Adrenal gland (tissue), 9 donors: ENCODE measurements at regions not wholly inside any gene's neighbourhood (a gene's known extent, or its start where the extent isn't known, plus 50 kb on each side); places are given as distances from the start of the nearest gene placed in this dataset.

Source experiments
- DNase-seq, 7 donors: peaks; one replicate each; pipeline ENCODE4 v3.0.0-alpha.2; 2019 to 2020
- H3K27ac ChIP-seq, 5 donors: fragments of 200-600 bp; sonication (generic) in 4 of 5; 1 replicate in 3 of 5; 2 replicates in 2 of 5; pipeline versions ENCODE4 v1.5.1 to v1.8.0; 2016 to 2020; ENCODE audit warnings: mild to moderate bottlenecking in 1 of 5
- H3K27me3 ChIP-seq: fragments of 200-600 bp; 2 replicates; pipeline ENCODE4 v1.8.0; 2021
- H3K36me3 ChIP-seq, 2 donors: fragments of 200-600 bp; replicated peaks in 1 of 2; 1 replicate in 1 of 2; 2 replicates in 1 of 2; pipeline versions ENCODE4 v1.5.1 to v1.8.0; 2018 to 2022
- H3K4me1 ChIP-seq, 2 donors: fragments of 200-600 bp; replicated peaks in 1 of 2; 1 replicate in 1 of 2; 2 replicates in 1 of 2; pipeline versions ENCODE4 v1.5.1 to v1.8.0; 2018 to 2021
- H3K4me3 ChIP-seq, 4 donors: fragments of 200-600 bp; sonication (generic) in 3 of 4; one replicate each; pipeline ENCODE4 v1.5.1; 2016 to 2018
- H3K9me3 ChIP-seq, 3 donors: fragments of 200-600 bp; sonication (generic) in 1 of 3; replicated peaks in 1 of 3; 1 replicate in 2 of 3; 2 replicates in 1 of 3; pipeline versions ENCODE4 v1.5.1 to v1.8.0; 2016 to 2021
- POLR2A ChIP-seq, 2 donors: fragments of 450-650 bp; IDR thresholded peaks; one replicate each; pipeline ENCODE4 v1.6.1; 2017; ENCODE audit warnings: antibody characterized with exemption in 2 of 2, mild to moderate bottlenecking in 2 of 2, moderate library complexity in 1 of 2
- WGBS, 4 donors: extraction: QIAGEN DNeasy Blood & Tissue Kit in 2 of 4; methylation state at CpG; one replicate each; pipeline versions ENCODE4 v1.1.5 to v1.1.7; 2013 to 2017; 5-methylcytosine and 5-hydroxymethylcytosine counted together
- intact Hi-C, 2 donors: fragments of 100-400 bp; cut with DNase I; formaldehyde crosslinking; loops; one replicate each; pipeline versions ENCODE4 v1.14.1 to v1.15.0; 2022 to 2023
- TF ChIP-seq, protein P1 (sequence below), 6 experiments: fragments of 450-650 bp in 4 of 6; fragments of 200-600 bp in 2 of 6; sonication (generic) in 1 of 6; IDR thresholded peaks; 1 replicate in 5 of 6; 2 replicates in 1 of 6; pipeline versions ENCODE4 v1.5.1 to v1.8.0; 2016 to 2021; ENCODE audit warnings: antibody characterized with exemption in 6 of 6, mild to moderate bottlenecking in 2 of 6, moderate library complexity in 1 of 6
- donor health status: healthy with polysubstance abuse.
- donor health status: Bipolar disorder and iron deficiency.
- donor health status: DM: yes; HTN: yes; CAD: no.
- donor health status: DM: no; HTN: no; CAD: no.
- donor health status: DM: no; HTN: no; CAD: no.

DNA sequence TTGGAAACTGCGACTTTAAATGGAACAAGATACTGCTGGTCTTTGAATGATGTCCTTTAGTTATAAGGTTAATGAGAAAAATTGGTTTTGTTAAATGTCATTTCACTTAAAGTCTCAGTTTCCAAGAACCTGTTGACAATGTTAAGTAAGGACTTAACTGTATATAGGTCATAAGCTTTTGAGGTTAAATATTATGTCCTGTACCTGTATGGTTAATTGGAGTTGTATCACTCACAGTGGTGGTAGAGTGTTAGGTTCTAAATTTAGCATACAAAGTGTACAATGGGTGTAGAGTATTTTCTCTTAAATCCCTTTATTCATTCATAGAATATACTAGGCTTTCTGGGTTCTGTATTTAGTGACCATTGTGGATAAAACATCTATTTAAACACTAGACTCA is 110.2 kb downstream of the HAUS1 start:
- Histone ChIP-seq H3K4me3 (no peak overlapping the region), H3K27me3 (no peaks in the 10 kb centered on the region), H3K27ac (no peak overlapping the region), H3K36me3 (peaks cover 0 to 3% of the 10 kb centered on the region in 2 donors), H3K9me3 (no peaks in the 10 kb centered on the region), H3K4me1 (no peaks in the 10 kb centered on the region)
- WGBS, 4 donors: 96 to 100% (median 98%) methylated on average over 1 of the region's 1 CpG
- TF ChIP-seq, protein P1, sequence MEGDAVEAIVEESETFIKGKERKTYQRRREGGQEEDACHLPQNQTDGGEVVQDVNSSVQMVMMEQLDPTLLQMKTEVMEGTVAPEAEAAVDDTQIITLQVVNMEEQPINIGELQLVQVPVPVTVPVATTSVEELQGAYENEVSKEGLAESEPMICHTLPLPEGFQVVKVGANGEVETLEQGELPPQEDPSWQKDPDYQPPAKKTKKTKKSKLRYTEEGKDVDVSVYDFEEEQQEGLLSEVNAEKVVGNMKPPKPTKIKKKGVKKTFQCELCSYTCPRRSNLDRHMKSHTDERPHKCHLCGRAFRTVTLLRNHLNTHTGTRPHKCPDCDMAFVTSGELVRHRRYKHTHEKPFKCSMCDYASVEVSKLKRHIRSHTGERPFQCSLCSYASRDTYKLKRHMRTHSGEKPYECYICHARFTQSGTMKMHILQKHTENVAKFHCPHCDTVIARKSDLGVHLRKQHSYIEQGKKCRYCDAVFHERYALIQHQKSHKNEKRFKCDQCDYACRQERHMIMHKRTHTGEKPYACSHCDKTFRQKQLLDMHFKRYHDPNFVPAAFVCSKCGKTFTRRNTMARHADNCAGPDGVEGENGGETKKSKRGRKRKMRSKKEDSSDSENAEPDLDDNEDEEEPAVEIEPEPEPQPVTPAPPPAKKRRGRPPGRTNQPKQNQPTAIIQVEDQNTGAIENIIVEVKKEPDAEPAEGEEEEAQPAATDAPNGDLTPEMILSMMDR (IDR thresholded peaks at IDR 0.05): no peak
- no peak for TF ChIP-seq POLR2A (IDR thresholded peaks at IDR 0.05)
- intact Hi-C loops: no loop called here
- no peak for DNase-seq

DNA sequence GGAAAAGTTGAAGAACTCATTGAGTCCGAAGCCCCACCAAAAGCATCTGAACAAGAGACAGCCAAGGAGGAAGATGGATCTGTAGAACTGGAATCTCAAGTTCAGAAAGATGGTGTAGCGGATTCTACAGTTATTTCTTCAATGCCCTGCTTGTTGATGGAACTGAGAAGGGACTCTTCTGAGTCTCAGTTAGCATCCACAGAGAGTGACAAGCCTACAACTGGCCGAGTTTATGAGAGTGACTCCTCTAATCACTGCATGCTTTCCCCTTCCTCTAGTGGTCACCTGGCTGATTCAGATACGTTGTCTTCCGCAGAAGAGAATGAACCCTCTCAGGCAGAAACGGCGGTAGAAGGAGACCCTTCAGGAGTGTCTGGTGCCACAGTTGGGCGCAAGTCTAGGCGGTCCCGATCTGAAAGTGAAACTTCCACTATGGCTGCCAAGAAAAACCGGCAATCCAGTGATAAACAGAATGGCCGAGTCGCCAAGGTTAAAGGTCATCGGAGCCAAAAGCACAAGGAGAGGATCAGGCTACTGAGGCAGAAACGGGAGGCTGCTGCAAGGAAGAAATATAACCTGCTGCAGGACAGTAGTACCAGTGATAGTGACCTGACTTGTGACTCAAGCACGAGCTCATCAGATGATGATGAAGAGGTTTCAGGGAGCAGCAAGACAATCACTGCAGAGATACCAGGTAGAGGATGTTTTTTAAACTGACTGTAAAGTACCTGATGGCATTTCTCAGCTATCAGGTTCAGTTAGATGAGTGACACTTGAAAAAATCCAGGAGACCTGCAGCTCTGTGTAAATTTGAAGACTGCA is 111.9 kb downstream of the HAUS1 start:
- H3K9me3 ChIP-seq: no peaks in the 10 kb centered on the region
- WGBS, 4 donors: 90 to 95% (median 93%) methylated on average over 16 of the region's 16 CpGs
- H3K27me3 ChIP-seq: no peaks in the 10 kb centered on the region
- H3K4me3 ChIP-seq: no peak overlapping the region
- no peak for TF ChIP-seq POLR2A (IDR thresholded peaks at IDR 0.05)
- TF ChIP-seq, protein P1 (IDR thresholded peaks at IDR 0.05): no peak
- H3K4me1 ChIP-seq: no peaks in the 10 kb centered on the region
- intact Hi-C loops: no loop called here
- H3K36me3 ChIP-seq: peaks cover 0 to 3% of the 10 kb centered on the region in 2 donors
- no peak overlapping the region for H3K27ac ChIP-seq
- no peak for DNase-seq

DNA sequence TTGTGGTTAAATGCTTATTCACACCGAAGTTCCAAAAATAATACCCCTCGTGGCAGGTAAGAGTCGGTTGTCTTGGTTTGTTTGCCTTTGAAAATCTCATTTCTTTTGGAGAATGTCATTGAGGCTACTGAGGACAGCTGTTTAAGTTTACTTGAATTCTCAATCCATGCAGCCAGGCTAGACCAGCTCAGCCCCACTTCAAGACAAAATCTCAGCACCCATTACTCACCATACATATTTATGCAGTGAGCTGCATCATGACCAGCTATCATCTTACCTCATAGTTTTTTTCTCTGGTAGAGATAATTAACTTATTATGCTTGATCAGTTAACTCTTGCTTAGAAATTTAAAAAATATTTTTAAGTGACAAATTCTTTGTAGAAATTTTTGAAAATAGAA is 115.9 kb downstream of the HAUS1 start:
- Histone ChIP-seq H3K27ac (no peak overlapping the region), H3K4me1 (peaks cover 0 to 20% of the 10 kb centered on the region in 2 donors), H3K36me3 (peaks cover 0 to 3% of the 10 kb centered on the region in 2 donors), H3K4me3 (no peak overlapping the region), H3K27me3 (no peaks in the 10 kb centered on the region), H3K9me3 (no peaks in the 10 kb centered on the region)
- intact Hi-C loops: no loop called here
- TF ChIP-seq, protein P1 (IDR thresholded peaks at IDR 0.05): no peak
- TF ChIP-seq POLR2A (IDR thresholded peaks at IDR 0.05): no peak
- WGBS, 4 donors: 97 to 100% (median 98%) methylated on average over 3 of the region's 3 CpGs
- no peak for DNase-seq

DNA sequence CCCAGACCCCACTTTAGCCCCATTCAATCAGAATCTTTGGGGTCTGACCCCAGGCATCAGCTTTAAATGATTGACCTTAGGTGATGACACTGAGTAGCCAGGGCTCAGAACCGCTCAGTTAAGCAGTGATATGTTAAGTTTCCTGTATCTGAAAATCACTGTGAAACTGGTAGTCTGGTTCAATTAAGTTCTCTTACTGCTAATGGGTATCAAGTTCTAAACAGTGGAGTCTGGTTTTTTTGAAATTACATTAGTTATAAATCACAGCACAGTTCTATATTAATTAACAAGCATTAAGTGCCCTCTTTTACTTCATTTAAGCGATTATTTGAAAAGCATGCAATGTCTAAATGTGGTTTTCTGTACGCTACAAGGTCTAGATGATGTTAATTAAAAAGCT is 117.9 kb downstream of the HAUS1 start:
- H3K4me3 ChIP-seq: no peak overlapping the region

More for the DNA sequence above, 117.9 kb downstream of the HAUS1 start:
- H3K27me3 ChIP-seq: no peaks in the 10 kb centered on the region
- H3K36me3 ChIP-seq: no peaks in the 10 kb centered on the region
- WGBS, 4 donors: 91 to 97% (median 92%) methylated on average over 3 of the region's 3 CpGs
- TF ChIP-seq, protein P1 (IDR thresholded peaks at IDR 0.05): no peak
- no peak for TF ChIP-seq POLR2A (IDR thresholded peaks at IDR 0.05)
- peaks cover 0 to 20% of the 10 kb centered on the region in 2 donors for H3K4me1 ChIP-seq
- no peak overlapping the region for H3K27ac ChIP-seq
- DNase-seq: no peak
- intact Hi-C loops: no loop called here
- H3K9me3 ChIP-seq: no peaks in the 10 kb centered on the region
